DMS53 (cell line): ENCODE measurements at regions not wholly inside any gene's neighbourhood (a gene's known extent, or its start where the extent isn't known, plus 50 kb on each side); places are given as distances from the start of the nearest gene placed in this dataset.

Experiments
- DNase-seq: peaks from one replicate; lab custom pipeline; 2025; lab: John Stamatoyannopoulos, UW

GRCh38 chr9:84393266-84393950 lies 52.9 kb upstream of the SLC28A3 start:
- DNase-seq: no peak

DNA sequence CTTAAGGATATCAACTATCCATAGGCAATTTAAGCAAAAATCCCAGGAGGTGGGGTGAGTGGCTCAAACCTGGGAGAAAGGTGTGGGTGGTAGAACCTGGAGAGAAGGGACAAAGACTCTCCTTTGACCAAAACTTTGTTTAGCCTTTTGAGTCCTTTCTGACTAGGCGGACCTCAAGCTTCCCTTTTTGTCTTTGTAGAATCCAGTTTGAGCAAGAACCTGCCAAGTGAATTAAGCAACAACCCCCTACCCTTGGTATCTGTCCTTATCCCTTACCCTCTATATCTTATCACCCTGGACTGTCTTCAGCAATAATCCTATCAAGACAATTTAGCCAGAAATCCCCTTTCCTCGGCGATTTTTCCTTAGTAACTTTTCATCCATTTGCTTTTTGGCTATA lies 53.5 kb upstream of the SLC28A3 start:
- no peak for DNase-seq

GRCh38 chr9:84397151-84397728 lies 56.7 kb upstream of the SLC28A3 start:
- DNase-seq: peak; percentile 72

GRCh38 chr9:84397822-84398221 lies 57.3 kb upstream of the SLC28A3 start:
- peak; percentile 25 for DNase-seq

- no peak for DNase-seq
Observed at GRCh38 chr9:84402517-84402916, 62.0 kb upstream of the SLC28A3 start.

DNA sequence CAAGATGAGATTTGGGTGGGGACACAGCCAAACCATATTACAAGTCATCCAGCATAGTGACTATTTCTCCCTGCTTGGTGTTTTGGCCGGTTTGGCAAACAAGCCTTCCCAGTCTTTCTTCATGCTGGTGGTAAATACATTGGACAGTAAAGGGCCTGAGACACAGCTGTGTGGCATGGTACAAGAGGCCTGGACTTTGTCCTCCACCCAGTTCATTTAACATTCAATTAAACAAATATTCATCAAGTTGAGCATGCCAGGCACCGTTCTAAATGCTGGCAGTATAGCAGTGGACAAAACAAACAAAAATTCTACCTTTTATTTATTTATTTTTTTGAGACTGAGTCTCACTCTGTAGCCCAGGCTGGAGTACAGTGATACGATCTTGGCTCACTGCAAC lies 62.7 kb upstream of the SLC28A3 start:
- no peak for DNase-seq

DNA sequence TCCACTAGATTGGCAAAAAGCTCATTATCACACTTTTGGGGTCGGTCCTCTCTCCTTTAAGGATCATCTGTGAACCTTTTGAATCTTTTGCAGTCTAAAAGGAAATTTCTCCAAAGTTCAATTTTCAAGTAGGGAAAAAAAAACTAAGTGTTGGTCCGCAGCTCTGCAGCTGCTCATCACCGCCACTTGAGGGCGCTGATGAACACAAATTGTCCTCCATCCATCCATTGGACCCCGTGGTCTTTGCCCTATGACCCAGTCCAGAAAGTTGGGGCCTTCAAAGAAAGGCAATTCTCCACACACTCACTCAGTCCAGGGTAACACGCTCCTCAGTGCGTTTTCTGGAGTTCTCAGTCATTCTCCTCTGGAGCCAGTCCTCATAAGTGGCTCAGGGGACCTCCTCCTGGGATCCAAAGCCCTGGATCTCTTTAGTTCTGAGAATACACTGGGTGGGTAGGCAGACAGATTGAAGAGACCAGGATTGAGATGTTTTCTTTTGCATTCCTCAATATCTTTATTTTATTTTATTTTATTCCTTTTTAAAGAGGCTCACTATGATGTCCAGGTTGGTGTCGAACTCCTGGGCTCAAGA lies 63.6 kb upstream of the SLC28A3 start:
- peak; percentile 24 for DNase-seq

DNA sequence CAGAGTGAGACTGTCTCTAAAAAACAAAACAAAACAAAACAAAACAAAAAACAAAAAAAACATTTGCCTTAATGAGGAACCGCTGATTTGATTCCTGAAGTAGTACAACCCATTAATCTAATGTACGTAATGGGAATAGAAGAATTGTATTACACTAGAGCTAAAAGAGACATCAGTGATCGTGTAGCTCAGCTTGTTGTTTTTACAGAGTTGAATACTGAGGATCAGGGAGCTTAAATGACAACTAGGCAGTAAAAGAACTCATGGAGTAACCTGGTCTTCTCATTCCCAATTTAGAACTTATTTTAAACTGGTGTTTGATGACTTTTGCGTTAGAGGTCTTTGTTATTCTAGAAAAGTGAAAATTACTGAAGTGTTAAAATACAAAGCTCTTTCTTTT lies 65.1 kb upstream of the SLC28A3 start:
- no peak for DNase-seq

GRCh38 chr9:84408416-84408815 lies 67.9 kb upstream of the SLC28A3 start:
- no peak for DNase-seq

GRCh38 chr9:84411683-84412267 lies 71.2 kb upstream of the SLC28A3 start:
- DNase-seq: no peak

DNA sequence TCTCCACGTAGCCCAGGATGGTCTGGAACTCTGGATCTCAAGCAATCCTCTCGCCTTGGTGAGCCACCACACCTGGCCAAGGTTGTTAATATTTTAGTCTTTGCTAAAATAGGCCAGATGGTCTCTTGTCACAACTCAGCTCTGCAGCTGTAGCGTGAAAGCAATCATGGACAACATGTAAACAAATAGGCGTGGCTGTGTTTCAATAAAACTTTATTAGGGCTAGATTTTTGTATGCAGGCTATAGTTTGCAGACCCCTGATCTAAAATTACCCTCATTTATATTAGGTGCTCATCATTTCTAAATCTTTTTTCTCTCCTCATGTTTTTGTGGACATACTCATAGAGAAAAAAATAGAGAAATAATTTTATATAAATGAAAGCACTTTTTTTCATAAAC lies 72.1 kb upstream of the SLC28A3 start:
- no peak for DNase-seq

GRCh38 chr9:84413301-84413700 lies 72.7 kb upstream of the SLC28A3 start:
- DNase-seq: no peak

- no peak for DNase-seq
Observed at GRCh38 chr9:84419031-84419602, 78.6 kb upstream of the SLC28A3 start.

- DNase-seq: no peak
Observed at GRCh38 chr9:84424931-84425330, 84.4 kb upstream of the SLC28A3 start.

- DNase-seq: no peak
Observed at GRCh38 chr9:84432746-84433145, 92.2 kb upstream of the SLC28A3 start.

DNA sequence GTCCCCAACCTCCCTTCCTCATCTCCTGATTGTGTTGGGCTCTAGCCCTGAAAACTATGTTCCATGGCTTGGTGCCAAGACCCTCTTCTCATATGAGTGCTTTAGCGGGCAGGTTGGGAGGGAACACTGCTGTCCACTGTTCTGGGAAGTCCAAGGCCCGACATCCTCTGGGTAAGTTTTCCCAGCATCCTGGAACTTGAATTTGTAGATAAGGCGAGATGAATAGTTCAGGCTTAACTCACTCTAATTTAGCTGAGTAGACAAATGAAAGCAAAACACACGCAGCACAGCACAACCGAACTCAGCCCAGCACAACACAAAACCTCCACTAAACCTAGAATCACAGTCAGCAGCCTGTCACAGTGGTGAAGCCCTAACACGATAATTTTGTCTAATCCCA lies 95.3 kb upstream of the SLC28A3 start:
- DNase-seq: no peak

DNA sequence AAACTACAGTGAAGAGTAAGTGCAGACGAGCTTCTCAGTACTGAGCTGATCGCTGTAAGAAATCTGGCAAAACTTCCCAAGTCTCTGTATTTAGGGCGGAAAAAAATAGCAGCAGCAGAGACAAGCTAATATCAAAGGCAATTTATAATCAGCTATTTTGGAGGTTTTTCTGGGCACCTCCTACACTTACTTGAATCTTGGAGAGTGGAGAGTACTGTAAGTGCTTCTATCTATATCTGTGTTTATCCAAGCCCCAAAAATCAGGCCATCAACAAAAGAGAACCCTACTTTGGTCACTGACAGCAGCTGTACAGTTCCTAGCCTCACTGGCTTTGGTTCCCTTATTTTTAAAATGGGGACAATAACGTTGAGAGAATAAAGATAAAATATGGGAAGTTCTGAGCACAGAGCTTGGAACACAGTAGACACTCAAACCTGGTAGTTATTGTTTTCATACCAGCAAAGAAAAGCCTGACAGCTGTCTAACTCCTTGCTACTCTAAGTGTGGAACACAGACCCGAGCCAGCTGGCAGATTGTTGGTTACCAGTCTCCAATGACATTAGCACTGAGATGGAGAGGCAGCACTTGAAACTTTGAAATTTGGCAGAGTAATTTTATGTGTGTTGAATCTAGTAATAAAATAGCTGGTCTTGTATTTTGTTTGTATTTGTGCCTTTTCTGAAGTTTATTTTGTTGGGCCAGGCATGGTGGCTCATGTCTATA lies 96.0 kb upstream of the SLC28A3 start:
- no peak for DNase-seq

DNA sequence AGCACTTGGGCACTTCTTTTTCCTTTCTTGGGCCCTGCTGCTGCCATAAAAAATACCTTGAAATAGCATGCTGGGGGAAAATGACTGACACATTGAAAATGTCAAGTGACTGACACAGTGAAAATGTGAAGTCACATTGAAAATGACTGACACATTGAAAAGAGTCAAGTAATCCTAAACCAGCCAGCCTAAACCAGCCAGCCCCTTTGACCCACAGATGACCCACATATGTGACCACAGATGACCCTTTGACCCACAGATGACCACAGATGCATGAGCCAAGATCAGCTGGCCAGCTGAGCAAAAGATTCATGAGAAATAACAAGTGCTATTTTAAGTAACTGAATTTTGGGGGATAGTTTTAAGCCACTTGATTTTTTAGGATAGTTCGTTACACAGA lies 97.8 kb upstream of the SLC28A3 start:
- DNase-seq: no peak

DNA sequence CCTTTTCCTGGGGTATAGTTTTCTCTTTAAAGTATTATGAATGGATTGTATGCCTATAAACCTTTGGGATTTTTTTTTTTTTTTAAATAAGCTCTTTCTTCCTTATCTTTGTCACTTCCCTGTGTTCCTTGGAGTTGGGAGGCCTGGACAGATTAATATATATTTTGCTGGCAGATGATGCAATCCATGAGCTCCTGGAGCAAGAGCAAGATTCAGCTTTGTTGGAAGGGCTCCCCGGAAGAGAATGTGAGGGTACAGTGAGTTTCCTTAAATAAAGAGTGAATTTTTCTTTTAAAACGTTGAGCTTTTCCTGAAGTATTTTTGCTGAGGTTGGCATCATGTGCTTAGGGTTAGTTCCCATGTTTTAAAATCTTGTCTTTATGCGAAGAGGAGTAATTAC lies 98.7 kb upstream of the SLC28A3 start:
- DNase-seq: no peak

DNA sequence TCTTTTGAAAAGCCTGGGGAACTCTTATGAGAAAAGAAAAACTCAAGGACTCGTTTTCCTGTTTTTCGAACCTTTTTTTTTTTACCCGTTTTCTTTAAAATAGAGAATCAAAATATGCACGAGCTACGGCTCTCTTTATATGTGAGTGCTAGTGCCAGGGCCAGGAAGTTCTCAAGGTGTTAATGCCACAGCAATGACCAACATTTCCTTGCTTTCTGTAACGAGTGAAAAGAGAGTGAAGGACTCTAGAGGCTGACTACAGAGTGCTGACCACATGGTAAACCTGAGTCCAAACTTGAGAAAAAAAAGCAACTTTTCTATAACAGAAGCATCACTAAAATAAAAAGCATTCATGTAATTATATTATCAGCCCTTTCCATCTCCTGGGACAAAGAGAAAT lies 102.2 kb upstream of the SLC28A3 start:
- no peak for DNase-seq

GRCh38 chr9:84445737-84446136 lies 105.2 kb upstream of the SLC28A3 start:
- no peak for DNase-seq

- DNase-seq: no peak
Observed at GRCh38 chr9:84447305-84447704, 106.7 kb upstream of the SLC28A3 start.
